SH-SY5Y (cell line): ENCODE measurements at regions not wholly inside any gene's neighbourhood (a gene's known extent, or its start where the extent isn't known, plus 50 kb on each side); places are given as distances from the start of the nearest gene placed in this dataset.

Experiments used
- GATA2 ChIP-seq: IDR thresholded peaks from 2 replicates; pipeline ENCODE4 v1.6.1; 2011; ENCODE audit warnings: mild to moderate bottlenecking, low read depth, low read length
- GATA3 ChIP-seq: IDR thresholded peaks from 2 replicates; pipeline ENCODE4 v1.6.1; 2011; ENCODE audit warnings: low read depth, mild to moderate bottlenecking, low read length, moderate library complexity

GRCh38 chr6:27052731-27053082, 194.8 kb upstream of the PRSS16 start:
- TF ChIP-seq GATA3, result no peak
- no peak for TF ChIP-seq GATA2
